DND-41 (cell line): ENCODE measurements at regions not wholly inside any gene's neighbourhood (a gene's known extent, or its start where the extent isn't known, plus 50 kb on each side); places are given as distances from the start of the nearest gene placed in this dataset.

Experiments
- ATAC-seq: fragments of 200-7000 bp; cut with Tn5 transposase; 3 replicates; pipeline ENCODE4 v1.9.1; 2021; ENCODE audit warnings: low read depth; ENCODE audit not compliant: insufficient read depth
- DNase-seq: peaks from one replicate; pipeline ENCODE4 v3.0.0-alpha.2; 2020
- H2AFZ ChIP-seq: 2 replicates; pipeline ENCODE4 v1.6.0; 2012; ENCODE audit warnings: low read depth, low read length
- H3K27ac ChIP-seq: 2 replicates; pipeline ENCODE4 v1.5.1; 2012; ENCODE audit warnings: low read length, inconsistent platforms
- H3K27me3 ChIP-seq: fragments of 200-600 bp; sonication (generic); 2 replicates; pipeline ENCODE4 v1.6.0; 2012; ENCODE audit warnings: low read length, mild to moderate bottlenecking, inconsistent platforms; ENCODE audit not compliant: insufficient read depth, poor library complexity
- H3K36me3 ChIP-seq: 2 replicates; pipeline ENCODE4 v1.5.1; 2012; ENCODE audit warnings: low read length, inconsistent platforms; ENCODE audit not compliant: insufficient read depth
- H3K4me1 ChIP-seq: 2 replicates; pipeline ENCODE4 v1.5.1; 2012; ENCODE audit warnings: mild to moderate bottlenecking, low read length; ENCODE audit not compliant: insufficient read depth
- H3K4me2 ChIP-seq: 2 replicates; pipeline ENCODE4 v1.6.0; 2012; ENCODE audit warnings: mild to moderate bottlenecking, moderate library complexity, low read length, inconsistent platforms; ENCODE audit not compliant: insufficient read depth
- H3K4me3 ChIP-seq, 2 experiments: fragments of 200-600 bp in 1 of 2; shearing (Covaris generic) in 1 of 2; 2 replicates each; pipeline ENCODE4 v1.5.1; 2012 to 2016; ENCODE audit warnings: inconsistent platforms in 2 of 2, low read length in 2 of 2, mild to moderate bottlenecking in 2 of 2, low read depth in 1 of 2, moderate library complexity in 1 of 2
- H3K79me2 ChIP-seq: 2 replicates; pipeline ENCODE4 v1.6.0; 2012; ENCODE audit warnings: low read length, inconsistent platforms; ENCODE audit not compliant: insufficient read depth
- H3K9ac ChIP-seq: 2 replicates; pipeline ENCODE4 v1.6.0; 2012; ENCODE audit warnings: low read depth, mild to moderate bottlenecking, inconsistent platforms, low read length, moderate library complexity
- H3K9me3 ChIP-seq: 2 replicates; pipeline ENCODE4 v1.5.1; 2012; ENCODE audit warnings: low read length, moderate library complexity, mild to moderate bottlenecking, inconsistent platforms; ENCODE audit not compliant: insufficient read depth, severe bottlenecking
- H4K20me1 ChIP-seq: 2 replicates; pipeline ENCODE4 v1.6.0; 2012; ENCODE audit warnings: low read length; ENCODE audit not compliant: insufficient read depth
- EZH2 ChIP-seq: IDR thresholded peaks from 3 replicates; pipeline ENCODE4 v1.6.1; 2012; ENCODE audit warnings: borderline replicate concordance, low read depth, mild to moderate bottlenecking, moderate library complexity, low read length, inconsistent platforms; ENCODE audit not compliant: severe bottlenecking
- TF ChIP-seq, protein P1 (sequence below): IDR thresholded peaks from 2 replicates; pipeline ENCODE4 v1.5.1; 2012; ENCODE audit warnings: borderline replicate concordance, low read length, moderate library complexity, mild to moderate bottlenecking; ENCODE audit not compliant: poor library complexity, severe bottlenecking; ENCODE audit errors: extremely low read depth

DNA sequence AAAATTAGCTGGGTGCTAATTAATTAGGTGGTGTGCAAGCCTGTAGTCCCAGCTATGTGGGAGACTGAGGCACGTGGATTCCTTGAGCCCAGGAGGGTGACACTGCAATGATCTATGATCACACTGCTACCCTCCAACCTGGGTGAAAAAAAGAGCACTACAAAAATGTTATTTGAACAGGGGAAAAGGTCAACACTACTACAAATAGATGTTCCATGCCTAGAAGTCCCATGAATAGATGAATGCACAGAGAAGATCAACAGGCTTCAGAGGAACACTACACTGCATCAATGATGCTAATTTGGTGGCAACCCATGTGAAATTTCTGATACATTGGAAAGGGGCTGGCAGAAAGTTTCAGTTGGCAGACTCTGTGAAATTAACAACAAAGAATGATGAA is 105.4 kb upstream of the FHIT start:
- H3K9ac ChIP-seq: no peak overlapping the region
- no peak overlapping the region for H3K4me2 ChIP-seq
- ATAC-seq: no peak
- no peaks in the 10 kb centered on the region for H4K20me1 ChIP-seq
- H3K27ac ChIP-seq: no peak overlapping the region
- no peaks in the 10 kb centered on the region for H3K36me3 ChIP-seq
- H3K4me3 ChIP-seq: no peak overlapping the region
- no peak for DNase-seq
- no peaks in the 10 kb centered on the region for H3K79me2 ChIP-seq
- H3K27me3 ChIP-seq: no peaks in the 10 kb centered on the region
- no peak overlapping the region for H2AFZ ChIP-seq
- no peaks in the 10 kb centered on the region for H3K4me1 ChIP-seq
- no peaks in the 10 kb centered on the region for H3K9me3 ChIP-seq
- no peak for TF ChIP-seq EZH2
- TF ChIP-seq, protein P1, sequence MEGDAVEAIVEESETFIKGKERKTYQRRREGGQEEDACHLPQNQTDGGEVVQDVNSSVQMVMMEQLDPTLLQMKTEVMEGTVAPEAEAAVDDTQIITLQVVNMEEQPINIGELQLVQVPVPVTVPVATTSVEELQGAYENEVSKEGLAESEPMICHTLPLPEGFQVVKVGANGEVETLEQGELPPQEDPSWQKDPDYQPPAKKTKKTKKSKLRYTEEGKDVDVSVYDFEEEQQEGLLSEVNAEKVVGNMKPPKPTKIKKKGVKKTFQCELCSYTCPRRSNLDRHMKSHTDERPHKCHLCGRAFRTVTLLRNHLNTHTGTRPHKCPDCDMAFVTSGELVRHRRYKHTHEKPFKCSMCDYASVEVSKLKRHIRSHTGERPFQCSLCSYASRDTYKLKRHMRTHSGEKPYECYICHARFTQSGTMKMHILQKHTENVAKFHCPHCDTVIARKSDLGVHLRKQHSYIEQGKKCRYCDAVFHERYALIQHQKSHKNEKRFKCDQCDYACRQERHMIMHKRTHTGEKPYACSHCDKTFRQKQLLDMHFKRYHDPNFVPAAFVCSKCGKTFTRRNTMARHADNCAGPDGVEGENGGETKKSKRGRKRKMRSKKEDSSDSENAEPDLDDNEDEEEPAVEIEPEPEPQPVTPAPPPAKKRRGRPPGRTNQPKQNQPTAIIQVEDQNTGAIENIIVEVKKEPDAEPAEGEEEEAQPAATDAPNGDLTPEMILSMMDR: no peak

DNA sequence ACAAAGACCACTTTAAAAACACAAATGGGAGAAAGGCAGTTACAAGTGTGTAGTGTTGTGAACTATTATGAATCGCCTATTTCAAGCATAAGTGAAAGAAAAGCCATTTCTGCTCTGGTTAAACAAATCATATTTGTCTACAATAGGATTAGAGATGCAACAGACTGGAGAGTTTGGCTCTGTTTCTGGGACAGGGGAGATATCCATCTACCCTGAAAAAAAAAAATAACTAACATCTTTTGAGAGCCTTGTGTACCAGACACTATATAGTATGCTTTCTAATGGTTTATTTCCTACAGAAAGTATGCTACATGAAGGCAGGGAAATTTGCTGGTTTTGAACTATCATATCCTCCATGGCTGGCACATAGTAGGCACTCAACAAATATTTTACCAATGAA is 106.7 kb upstream of the FHIT start:
- Histone ChIP-seq H3K36me3 (no peaks in the 10 kb centered on the region), H3K4me1 (no peaks in the 10 kb centered on the region), H4K20me1 (no peaks in the 10 kb centered on the region), H3K9ac (no peak overlapping the region), H3K9me3 (no peaks in the 10 kb centered on the region), H3K4me3 (no peak overlapping the region), H3K27ac (no peak overlapping the region), H3K79me2 (no peaks in the 10 kb centered on the region), H3K4me2 (no peak overlapping the region), H2AFZ (no peak overlapping the region), H3K27me3 (no peaks in the 10 kb centered on the region)
- TF ChIP-seq EZH2: no peak
- TF ChIP-seq, protein P1: no peak
- DNase-seq: no peak
- no peak for ATAC-seq

DNA sequence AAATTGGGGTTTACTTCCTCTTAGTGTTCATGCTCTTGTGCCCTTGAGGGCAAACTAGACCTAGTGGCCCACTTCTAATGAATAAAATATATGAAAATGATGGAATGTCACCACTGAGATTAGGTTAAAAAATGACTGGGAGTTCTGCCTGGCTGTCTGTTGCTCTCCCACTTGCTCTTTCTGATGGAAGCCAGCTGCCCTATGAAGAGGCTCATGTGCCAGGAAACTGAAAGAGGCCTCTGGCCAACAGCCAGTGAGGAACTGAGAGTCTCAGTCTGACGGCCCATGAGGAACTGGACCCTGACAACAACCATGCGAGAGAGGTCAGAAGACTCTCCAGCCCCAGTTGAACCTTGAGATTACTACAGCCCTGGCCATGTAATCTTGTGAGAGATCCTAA is 107.1 kb upstream of the FHIT start:
- Histone ChIP-seq H3K36me3 (no peaks in the 10 kb centered on the region), H3K4me1 (no peaks in the 10 kb centered on the region), H2AFZ (no peak overlapping the region), H4K20me1 (no peaks in the 10 kb centered on the region), H3K9me3 (no peaks in the 10 kb centered on the region), H3K4me2 (no peak overlapping the region), H3K27ac (no peak overlapping the region), H3K27me3 (no peaks in the 10 kb centered on the region), H3K79me2 (no peaks in the 10 kb centered on the region), H3K9ac (no peak overlapping the region), H3K4me3 (no peak overlapping the region)
- ATAC-seq (no peak), DNase-seq (no peak)
- TF ChIP-seq, protein P1: no peak
- no peak for TF ChIP-seq EZH2
